ENCODE measurements at regions not wholly inside any gene's neighbourhood (a gene's known extent, or its start where the extent isn't known, plus 50 kb on each side); places are given as distances from the start of the nearest gene placed in this dataset.

DNA sequence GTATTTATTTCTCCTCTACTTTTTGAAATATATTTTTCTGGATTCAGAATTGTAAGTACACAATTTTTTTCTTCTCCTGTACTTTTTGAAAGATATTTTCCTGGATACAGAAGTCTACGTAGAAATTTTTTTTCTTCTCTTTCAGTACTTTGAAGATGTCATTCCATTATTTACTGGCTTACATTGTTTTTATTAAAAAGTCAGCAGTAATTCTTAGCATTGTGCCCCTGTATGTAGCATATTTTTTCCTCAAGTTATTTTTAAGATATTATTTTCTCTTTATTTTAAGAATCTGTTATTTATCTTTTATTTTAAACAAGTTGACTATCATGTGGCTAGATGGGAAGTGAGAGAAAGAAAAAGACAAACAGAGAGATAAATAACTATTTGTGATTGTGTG is 119.0 kb upstream of the NPSR1 start:
- Mint-ChIP-seq H3K4me3 (no peak overlapping the region), H3K9me3 (peaks cover 3% of the 10 kb centered on the region), H3K27ac (no peak overlapping the region), H3K4me1 (ENCODE audit: unreplicated experiment) (no peaks in the 10 kb centered on the region), H3K36me3 (no peaks in the 10 kb centered on the region), H3K27me3 (no peaks in the 10 kb centered on the region)
- TF ChIP-seq, protein P1, sequence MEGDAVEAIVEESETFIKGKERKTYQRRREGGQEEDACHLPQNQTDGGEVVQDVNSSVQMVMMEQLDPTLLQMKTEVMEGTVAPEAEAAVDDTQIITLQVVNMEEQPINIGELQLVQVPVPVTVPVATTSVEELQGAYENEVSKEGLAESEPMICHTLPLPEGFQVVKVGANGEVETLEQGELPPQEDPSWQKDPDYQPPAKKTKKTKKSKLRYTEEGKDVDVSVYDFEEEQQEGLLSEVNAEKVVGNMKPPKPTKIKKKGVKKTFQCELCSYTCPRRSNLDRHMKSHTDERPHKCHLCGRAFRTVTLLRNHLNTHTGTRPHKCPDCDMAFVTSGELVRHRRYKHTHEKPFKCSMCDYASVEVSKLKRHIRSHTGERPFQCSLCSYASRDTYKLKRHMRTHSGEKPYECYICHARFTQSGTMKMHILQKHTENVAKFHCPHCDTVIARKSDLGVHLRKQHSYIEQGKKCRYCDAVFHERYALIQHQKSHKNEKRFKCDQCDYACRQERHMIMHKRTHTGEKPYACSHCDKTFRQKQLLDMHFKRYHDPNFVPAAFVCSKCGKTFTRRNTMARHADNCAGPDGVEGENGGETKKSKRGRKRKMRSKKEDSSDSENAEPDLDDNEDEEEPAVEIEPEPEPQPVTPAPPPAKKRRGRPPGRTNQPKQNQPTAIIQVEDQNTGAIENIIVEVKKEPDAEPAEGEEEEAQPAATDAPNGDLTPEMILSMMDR (conservative IDR thresholded peaks at IDR 0.05), result no peak
- no peak for DNase-seq (ENCODE audit: extremely low spot score, unreplicated experiment)

DNA sequence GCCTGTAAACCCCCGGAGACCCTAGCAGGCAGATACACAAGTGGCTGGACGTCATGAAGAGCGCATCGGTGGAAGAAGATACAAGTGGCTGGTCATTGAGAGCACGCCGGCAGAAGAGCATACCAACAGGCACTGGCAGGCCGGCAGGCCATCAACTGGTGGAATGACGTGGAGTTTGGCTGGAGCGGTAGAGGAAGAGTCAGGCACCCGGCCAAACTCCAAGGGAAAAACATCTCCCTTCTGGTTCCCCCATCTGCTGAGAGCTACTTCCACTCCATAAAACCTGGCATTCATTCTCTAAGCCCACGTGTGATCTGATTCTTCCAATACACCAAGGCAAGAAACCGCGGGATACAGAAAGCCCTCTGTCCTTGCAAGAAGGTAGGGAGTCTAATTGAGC is 113.4 kb upstream of the NPSR1 start:
- H3K27me3 Mint-ChIP-seq, result no peaks in the 10 kb centered on the region
- TF ChIP-seq, protein P1 (conservative IDR thresholded peaks at IDR 0.05), result no peak
- no peaks in the 10 kb centered on the region for H3K36me3 Mint-ChIP-seq
- DNase-seq (ENCODE audit: extremely low spot score, unreplicated experiment), result no peak
- H3K27ac Mint-ChIP-seq, result no peak overlapping the region
- H3K4me1 Mint-ChIP-seq (ENCODE audit: unreplicated experiment), result no peaks in the 10 kb centered on the region
- peaks cover 3% of the 10 kb centered on the region for H3K9me3 Mint-ChIP-seq
- no peak overlapping the region for H3K4me3 Mint-ChIP-seq

DNA sequence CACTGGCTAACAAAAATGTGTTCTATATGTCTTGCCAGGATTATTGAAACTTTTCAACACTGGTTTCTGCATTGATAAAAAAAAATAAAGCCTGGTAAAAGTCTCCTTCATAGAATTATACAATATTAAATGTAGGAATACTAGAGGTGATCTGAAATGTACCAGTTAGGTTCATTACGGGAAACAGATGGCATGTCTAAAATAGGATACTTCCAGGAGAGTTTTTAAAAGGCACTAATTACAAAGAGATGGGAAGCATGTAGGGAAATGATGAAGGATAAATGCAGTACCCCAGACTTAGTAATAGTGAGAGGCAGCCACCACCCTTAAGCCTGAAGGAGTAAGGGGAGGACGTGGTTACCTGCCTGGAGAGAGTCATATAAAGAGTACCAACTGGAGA is 107.0 kb upstream of the NPSR1 start:
- H3K4me1 Mint-ChIP-seq (ENCODE audit: unreplicated experiment), result no peaks in the 10 kb centered on the region
- H3K27ac Mint-ChIP-seq, result no peak overlapping the region
- TF ChIP-seq, protein P1 (conservative IDR thresholded peaks at IDR 0.05), result no peak
- DNase-seq (ENCODE audit: extremely low spot score, unreplicated experiment), result no peak
- no peaks in the 10 kb centered on the region for H3K27me3 Mint-ChIP-seq
- H3K9me3 Mint-ChIP-seq, result peaks cover 11% of the 10 kb centered on the region
- H3K4me3 Mint-ChIP-seq, result no peak overlapping the region
- no peaks in the 10 kb centered on the region for H3K36me3 Mint-ChIP-seq

DNA sequence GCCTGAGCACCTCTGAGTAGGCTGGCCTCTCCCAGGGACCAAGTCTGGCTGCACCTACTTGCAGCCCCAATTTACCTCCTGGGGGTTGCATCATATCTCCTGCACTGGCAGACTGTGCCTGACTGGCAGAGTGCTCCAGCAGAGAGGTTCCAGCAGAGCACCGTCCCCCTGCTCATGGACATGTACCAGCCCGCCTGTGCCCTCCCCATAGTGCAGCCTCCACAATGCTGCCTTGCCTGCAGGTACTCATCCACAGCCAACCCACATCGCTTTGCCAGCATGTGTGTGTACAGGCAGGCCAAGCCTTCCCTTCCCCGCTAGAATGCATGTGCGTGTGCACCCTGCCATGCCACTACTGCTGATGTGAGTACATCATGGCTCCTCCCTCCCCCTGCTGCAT is 105.5 kb upstream of the NPSR1 start:
- H3K4me3 Mint-ChIP-seq, result no peak overlapping the region
- no peak overlapping the region for H3K27ac Mint-ChIP-seq
- no peaks in the 10 kb centered on the region for H3K27me3 Mint-ChIP-seq
- H3K9me3 Mint-ChIP-seq, result peaks cover 25% of the 10 kb centered on the region
- TF ChIP-seq, protein P1 (conservative IDR thresholded peaks at IDR 0.05), result no peak
- no peaks in the 10 kb centered on the region for H3K36me3 Mint-ChIP-seq
- no peaks in the 10 kb centered on the region for H3K4me1 Mint-ChIP-seq (ENCODE audit: unreplicated experiment)
- DNase-seq (ENCODE audit: extremely low spot score, unreplicated experiment), result no peak

DNA sequence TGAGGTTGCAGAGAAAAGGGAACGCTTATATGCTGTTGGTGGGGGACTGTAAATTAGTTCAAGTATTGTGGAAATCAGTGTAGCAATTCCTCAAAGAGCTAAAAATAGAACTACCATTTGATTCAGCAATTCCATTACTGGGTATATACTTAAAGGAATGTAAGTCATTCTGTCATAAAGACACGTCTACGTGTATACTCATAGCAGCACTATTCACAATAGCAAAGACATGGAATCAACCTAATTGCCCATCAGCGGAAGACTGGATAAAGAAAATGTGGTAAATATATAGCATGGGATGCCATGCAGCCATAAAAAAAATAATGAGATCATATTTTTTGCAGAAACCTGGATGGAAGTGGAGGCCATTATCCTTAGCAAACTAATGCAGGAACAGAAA is 100.0 kb upstream of the NPSR1 start:
- Mint-ChIP-seq H3K27ac (no peak overlapping the region), H3K27me3 (no peaks in the 10 kb centered on the region), H3K4me3 (no peak overlapping the region), H3K9me3 (peaks cover 25% of the 10 kb centered on the region), H3K4me1 (ENCODE audit: unreplicated experiment) (no peaks in the 10 kb centered on the region), H3K36me3 (no peaks in the 10 kb centered on the region)
- TF ChIP-seq, protein P1 (conservative IDR thresholded peaks at IDR 0.05), result no peak
- no peak for DNase-seq (ENCODE audit: extremely low spot score, unreplicated experiment)

DNA sequence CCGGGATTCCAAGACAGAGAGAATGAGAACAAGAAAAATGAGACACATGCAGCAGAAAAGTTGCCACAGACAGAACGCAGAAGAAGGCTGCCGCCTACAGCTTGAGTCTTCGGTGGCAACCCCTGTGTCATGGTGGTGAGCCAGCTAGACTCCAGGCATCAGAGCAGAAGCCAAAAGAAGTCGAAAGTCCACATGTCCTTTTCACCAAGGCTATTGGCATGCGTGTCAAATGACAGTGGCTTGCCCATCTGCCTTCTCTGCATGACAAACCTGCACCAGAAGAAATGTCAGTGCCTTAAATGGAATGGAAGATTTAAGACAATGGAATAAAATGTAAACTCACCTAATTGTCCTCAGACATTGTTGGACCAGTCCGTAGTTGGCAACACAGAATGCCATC is 93.9 kb upstream of the NPSR1 start:
- H3K4me1 Mint-ChIP-seq (ENCODE audit: unreplicated experiment), result no peaks in the 10 kb centered on the region
- H3K4me3 Mint-ChIP-seq, result no peak overlapping the region

More for the DNA sequence above, 93.9 kb upstream of the NPSR1 start:
- no peak for DNase-seq (ENCODE audit: extremely low spot score, unreplicated experiment)
- Mint-ChIP-seq H3K36me3 (no peaks in the 10 kb centered on the region), H3K27me3 (no peaks in the 10 kb centered on the region), H3K27ac (no peak overlapping the region), H3K9me3 (no peaks in the 10 kb centered on the region)
- TF ChIP-seq, protein P1 (conservative IDR thresholded peaks at IDR 0.05), result no peak
